LNCaP clone FGC (cell line): ENCODE measurements at regions not wholly inside any gene's neighbourhood (a gene's known extent, or its start where the extent isn't known, plus 50 kb on each side); places are given as distances from the start of the nearest gene placed in this dataset.

Experiments used
- DNase-seq: peaks from one replicate; pipeline ENCODE4 v3.0.0-alpha.2; 2011; ENCODE audit warnings: low read depth
- H3K4me3 ChIP-seq: 2 replicates; pipeline ENCODE4 v1.5.1; 2011; ENCODE audit warnings: mild to moderate bottlenecking, low read depth, low read length, control low read depth
- TF ChIP-seq, protein P1 (sequence below): IDR thresholded peaks from 2 replicates; pipeline ENCODE4 v1.5.1; 2012; ENCODE audit warnings: mild to moderate bottlenecking; ENCODE audit not compliant: control insufficient read depth, insufficient read depth; ENCODE audit errors: extremely low read depth

DNA sequence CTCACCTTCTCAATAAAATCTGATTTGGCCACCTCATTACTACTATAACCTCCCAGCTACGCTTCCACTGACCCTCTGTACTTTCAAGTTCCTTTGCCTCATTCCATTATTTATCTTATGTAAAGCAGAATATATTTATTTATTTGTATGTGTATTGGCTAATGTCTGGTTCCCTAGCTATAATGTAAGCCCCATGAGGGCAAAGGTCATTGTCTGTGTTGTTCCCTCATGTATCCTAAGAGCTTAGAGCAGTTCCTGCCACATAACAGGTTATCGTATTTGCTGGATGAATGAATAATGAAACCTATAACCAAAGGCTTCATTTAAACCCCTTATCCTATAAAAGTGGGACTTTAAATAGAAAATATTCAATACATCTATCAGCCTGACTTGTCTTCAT is 77.9 kb upstream of the DPT start:
- TF ChIP-seq, protein P1, sequence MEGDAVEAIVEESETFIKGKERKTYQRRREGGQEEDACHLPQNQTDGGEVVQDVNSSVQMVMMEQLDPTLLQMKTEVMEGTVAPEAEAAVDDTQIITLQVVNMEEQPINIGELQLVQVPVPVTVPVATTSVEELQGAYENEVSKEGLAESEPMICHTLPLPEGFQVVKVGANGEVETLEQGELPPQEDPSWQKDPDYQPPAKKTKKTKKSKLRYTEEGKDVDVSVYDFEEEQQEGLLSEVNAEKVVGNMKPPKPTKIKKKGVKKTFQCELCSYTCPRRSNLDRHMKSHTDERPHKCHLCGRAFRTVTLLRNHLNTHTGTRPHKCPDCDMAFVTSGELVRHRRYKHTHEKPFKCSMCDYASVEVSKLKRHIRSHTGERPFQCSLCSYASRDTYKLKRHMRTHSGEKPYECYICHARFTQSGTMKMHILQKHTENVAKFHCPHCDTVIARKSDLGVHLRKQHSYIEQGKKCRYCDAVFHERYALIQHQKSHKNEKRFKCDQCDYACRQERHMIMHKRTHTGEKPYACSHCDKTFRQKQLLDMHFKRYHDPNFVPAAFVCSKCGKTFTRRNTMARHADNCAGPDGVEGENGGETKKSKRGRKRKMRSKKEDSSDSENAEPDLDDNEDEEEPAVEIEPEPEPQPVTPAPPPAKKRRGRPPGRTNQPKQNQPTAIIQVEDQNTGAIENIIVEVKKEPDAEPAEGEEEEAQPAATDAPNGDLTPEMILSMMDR: no peak
- no peak overlapping the region for H3K4me3 ChIP-seq
- DNase-seq: no peak

DNA sequence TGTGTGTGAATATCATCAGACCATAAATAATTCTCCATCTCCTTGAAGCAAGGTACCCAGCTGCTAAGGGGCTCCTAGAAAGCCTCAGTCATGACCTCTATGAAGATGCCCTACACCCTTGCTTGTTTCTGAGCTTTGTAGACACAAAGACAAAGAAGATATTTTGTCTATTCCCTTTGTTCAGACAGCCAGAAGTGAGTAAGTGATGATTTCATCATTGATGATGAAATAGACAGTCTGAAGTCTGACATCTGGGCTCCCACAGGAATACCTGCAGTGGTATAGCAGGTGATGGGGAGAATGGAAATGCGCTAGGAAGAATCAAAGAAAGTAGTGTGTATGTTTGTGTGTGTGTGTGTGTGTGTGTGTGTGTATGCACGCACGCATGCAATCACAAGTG is 82.2 kb upstream of the DPT start:
- no peak overlapping the region for H3K4me3 ChIP-seq
- TF ChIP-seq, protein P1: no peak
- DNase-seq: no peak

DNA sequence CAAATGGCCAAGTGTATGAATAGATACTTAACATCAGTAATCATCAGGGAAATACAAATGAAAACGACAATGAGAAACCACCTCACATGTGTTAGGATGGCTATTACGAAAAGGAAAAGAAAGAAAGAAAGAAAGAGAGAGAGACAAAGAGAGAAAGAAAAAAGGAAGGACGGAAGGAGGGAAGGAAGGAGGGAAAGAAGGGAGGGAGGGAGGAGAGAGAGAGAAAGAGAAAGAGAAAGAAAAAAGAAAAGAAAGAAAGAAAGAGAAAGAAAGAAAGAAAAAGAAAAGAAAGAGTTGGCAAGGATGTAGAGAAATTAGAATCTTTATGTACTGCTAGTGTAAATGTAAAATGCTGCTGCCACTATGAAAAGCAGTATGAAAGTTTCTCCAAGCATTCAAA is 90.7 kb upstream of the DPT start:
- DNase-seq: no peak
- TF ChIP-seq, protein P1: no peak

DNA sequence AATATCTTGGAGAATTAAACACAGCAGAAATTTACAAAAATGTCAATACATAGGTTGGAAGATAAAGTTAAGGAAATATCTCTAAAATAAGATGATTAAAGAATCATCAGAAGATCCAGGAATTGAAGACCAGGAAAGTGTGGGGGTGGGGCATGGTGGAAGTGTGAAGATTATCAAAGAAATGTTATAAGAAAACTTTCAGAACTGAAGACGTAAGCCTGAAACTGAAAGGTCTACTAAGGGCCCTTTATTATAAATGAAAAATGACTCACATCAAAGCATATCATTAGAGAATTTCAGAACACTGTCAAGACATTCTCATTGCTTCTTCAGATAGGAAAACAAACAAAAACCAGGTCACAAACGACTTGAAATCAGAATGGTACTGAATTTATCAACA is 92.4 kb upstream of the DPT start:
- TF ChIP-seq, protein P1: no peak
- no peak overlapping the region for H3K4me3 ChIP-seq
- no peak for DNase-seq

More for the DNA sequence above, 90.7 kb upstream of the DPT start:
- H3K4me3 ChIP-seq: no peak overlapping the region

DNA sequence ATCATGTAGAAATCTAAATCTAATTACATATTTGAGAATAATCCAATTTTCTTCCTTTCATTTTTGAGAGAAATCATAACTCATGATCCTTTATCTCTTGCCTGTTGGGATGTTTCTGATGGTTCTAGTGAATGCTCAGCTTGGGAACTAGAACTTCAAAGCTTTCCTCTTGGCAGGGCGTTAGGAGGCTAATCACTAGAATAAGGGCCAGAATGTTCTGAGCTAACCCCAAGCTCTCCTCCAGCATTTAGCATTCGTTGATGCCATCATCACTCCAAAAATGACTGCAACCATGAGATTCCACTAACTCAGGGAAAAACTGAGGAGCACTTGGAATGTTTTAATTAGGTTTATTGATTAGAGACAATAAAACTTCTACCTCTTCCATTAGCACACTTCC is 93.9 kb upstream of the DPT start:
- TF ChIP-seq, protein P1: no peak
- H3K4me3 ChIP-seq: no peak overlapping the region
- no peak for DNase-seq

DNA sequence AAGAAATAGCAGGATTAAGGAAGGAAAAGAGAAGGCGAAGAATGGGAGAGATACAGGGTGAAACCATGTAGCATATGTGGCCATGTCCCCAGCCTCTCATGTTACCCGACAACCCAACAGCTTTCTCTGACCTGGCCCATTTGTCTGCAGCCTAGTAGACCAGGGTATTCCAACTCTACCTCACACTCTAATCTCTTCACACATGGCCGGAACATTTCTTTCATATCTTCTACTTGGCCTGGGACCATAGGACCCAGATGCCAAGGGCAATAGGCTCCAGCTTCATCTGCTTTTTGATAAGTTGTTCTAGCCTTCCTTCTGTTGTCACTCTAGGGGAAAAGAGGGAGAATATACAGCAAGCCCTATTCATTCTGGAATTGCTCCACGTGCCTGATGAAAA is 95.0 kb upstream of the DPT start:
- no peak for DNase-seq
- TF ChIP-seq, protein P1: no peak
- no peak overlapping the region for H3K4me3 ChIP-seq

DNA sequence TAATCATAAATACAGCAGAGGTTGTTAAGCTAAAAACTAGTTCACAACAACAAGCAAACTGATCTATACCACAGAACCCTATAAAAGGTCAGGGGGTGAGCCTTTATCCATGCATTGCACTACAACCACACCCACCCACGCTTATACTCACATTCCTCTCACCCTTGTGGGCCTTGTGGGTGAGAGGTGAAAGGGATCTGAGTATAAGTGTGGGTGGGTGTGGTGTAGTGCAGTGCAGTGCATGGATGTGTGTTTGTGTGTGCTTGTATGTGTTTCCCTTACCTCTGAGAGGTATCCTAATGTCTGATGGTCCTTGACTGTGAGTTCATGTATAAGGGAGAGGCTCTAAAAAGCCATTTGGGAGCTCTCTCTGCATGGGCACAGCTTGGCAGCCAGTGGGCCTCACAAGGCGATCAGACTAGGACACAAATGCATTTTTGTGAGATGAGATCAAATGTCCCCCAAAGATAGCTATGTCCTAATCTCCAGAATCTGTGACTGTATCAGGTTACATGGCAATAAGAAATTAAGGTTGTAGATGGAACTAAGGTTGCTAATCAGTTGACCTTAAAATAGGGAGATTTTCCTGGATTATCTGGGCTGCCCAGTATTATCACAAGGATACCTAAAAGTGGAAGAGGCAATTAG is 95.5 kb upstream of the DPT start:
- no peak for DNase-seq
- TF ChIP-seq, protein P1: no peak
- H3K4me3 ChIP-seq: no peak overlapping the region
